Adipocyte (in vitro differentiated cells): ENCODE measurements at regions not wholly inside any gene's neighbourhood (a gene's known extent, or its start where the extent isn't known, plus 50 kb on each side); places are given as distances from the start of the nearest gene placed in this dataset.
A peak's percentile ranks its signal among the peaks of the same experiment; 100 is the strongest.

Experiments used
- DNase-seq: peaks from one replicate; pipeline ENCODE4 v3.0.0-alpha.2; 2015; ENCODE audit warnings: low read depth
- H3K27me3 ChIP-seq: replicated peaks from 2 replicates; pipeline ENCODE4 v1.7.0; 2013; ENCODE audit warnings: mild to moderate bottlenecking, low read length, moderate library complexity; ENCODE audit not compliant: control insufficient read depth, insufficient read depth
- H3K36me3 ChIP-seq: 2 replicates; pipeline ENCODE4 v1.7.0; 2013; ENCODE audit warnings: low read length, mild to moderate bottlenecking, moderate library complexity; ENCODE audit not compliant: control insufficient read depth, insufficient read depth, severe bottlenecking
- H3K4me1 ChIP-seq: 2 replicates; pipeline ENCODE4 v1.7.0; 2013; ENCODE audit warnings: mild to moderate bottlenecking, low read length, moderate library complexity; ENCODE audit not compliant: control insufficient read depth, insufficient read depth
- H3K4me3 ChIP-seq: 2 replicates; pipeline ENCODE4 v1.7.0; 2013; ENCODE audit warnings: mild to moderate bottlenecking, low read length, moderate library complexity
- H3K9ac ChIP-seq: 2 replicates; pipeline ENCODE4 v1.7.0; 2013; ENCODE audit warnings: mild to moderate bottlenecking, low read length, moderate library complexity
- H3K9me3 ChIP-seq: 2 replicates; pipeline ENCODE4 v1.7.0; 2013; ENCODE audit warnings: mild to moderate bottlenecking, low read length, moderate library complexity; ENCODE audit not compliant: control insufficient read depth

- Histone ChIP-seq H3K27me3 (peaks cover 11% of the 10 kb centered on the region), H3K9me3 (no peaks in the 10 kb centered on the region), H3K36me3 (no peaks in the 10 kb centered on the region), H3K9ac (peak overlapping the region; percentile 4), H3K4me1 (peaks cover 32% of the 10 kb centered on the region), H3K4me3 (peak overlapping the region; percentile 48)
- DNase-seq: no peak
Observed at GRCh38 chr5:124341066-124341858, 405.2 kb downstream of the ZNF608 start.

GRCh38 chr5:124337996-124338395 lies 408.4 kb downstream of the ZNF608 start:
- peaks cover 11% of the 10 kb centered on the region for H3K27me3 ChIP-seq

GRCh38 chr5:124333298-124333979 lies 413.0 kb downstream of the ZNF608 start:
- Histone ChIP-seq H3K4me3 (no peak overlapping the region), H3K36me3 (no peaks in the 10 kb centered on the region), H3K9me3 (peaks cover 16% of the 10 kb centered on the region), H3K4me1 (no peaks in the 10 kb centered on the region), H3K9ac (no peak overlapping the region), H3K27me3 (peaks cover 6% of the 10 kb centered on the region)
- DNase-seq: no peak

More at GRCh38 chr5:124337996-124338395, 408.4 kb downstream of the ZNF608 start:
- H3K4me3 ChIP-seq: no peak overlapping the region
- H3K9ac ChIP-seq: no peak overlapping the region
- peaks cover 22% of the 10 kb centered on the region for H3K4me1 ChIP-seq
- no peaks in the 10 kb centered on the region for H3K36me3 ChIP-seq
- no peak for DNase-seq
- H3K9me3 ChIP-seq: no peaks in the 10 kb centered on the region

GRCh38 chr5:124332273-124332672 lies 414.2 kb downstream of the ZNF608 start:
- Histone ChIP-seq H3K9ac (no peak overlapping the region), H3K4me3 (no peak overlapping the region), H3K36me3 (no peaks in the 10 kb centered on the region), H3K9me3 (peaks cover 16% of the 10 kb centered on the region), H3K27me3 (peaks cover 6% of the 10 kb centered on the region), H3K4me1 (no peaks in the 10 kb centered on the region)
- no peak for DNase-seq

- peaks cover 6% of the 10 kb centered on the region for H3K27me3 ChIP-seq
- H3K36me3 ChIP-seq: no peaks in the 10 kb centered on the region
- H3K4me1 ChIP-seq: no peaks in the 10 kb centered on the region
- DNase-seq: no peak
- peaks cover 16% of the 10 kb centered on the region for H3K9me3 ChIP-seq
- no peak overlapping the region for H3K4me3 ChIP-seq
- H3K9ac ChIP-seq: no peak overlapping the region
Observed at GRCh38 chr5:124330595-124331220, 415.7 kb downstream of the ZNF608 start.

- Histone ChIP-seq H3K9me3 (peaks cover 16% of the 10 kb centered on the region), H3K36me3 (no peaks in the 10 kb centered on the region), H3K9ac (no peak overlapping the region), H3K4me1 (no peaks in the 10 kb centered on the region), H3K27me3 (peaks cover 6% of the 10 kb centered on the region), H3K4me3 (no peak overlapping the region)
- no peak for DNase-seq
Observed at GRCh38 chr5:124328201-124328600, 418.2 kb downstream of the ZNF608 start.

- Histone ChIP-seq H3K36me3 (no peaks in the 10 kb centered on the region), H3K4me3 (no peak overlapping the region), H3K4me1 (no peaks in the 10 kb centered on the region), H3K9ac (no peak overlapping the region), H3K27me3 (no peaks in the 10 kb centered on the region), H3K9me3 (peaks cover 6% of the 10 kb centered on the region)
- DNase-seq: no peak
Observed at GRCh38 chr5:124318661-124319060, 427.8 kb downstream of the ZNF608 start.

GRCh38 chr5:124317451-124317850 lies 429.0 kb downstream of the ZNF608 start:
- Histone ChIP-seq H3K4me3 (no peak overlapping the region), H3K36me3 (no peaks in the 10 kb centered on the region), H3K4me1 (no peaks in the 10 kb centered on the region), H3K9me3 (peaks cover 6% of the 10 kb centered on the region), H3K27me3 (no peaks in the 10 kb centered on the region), H3K9ac (no peak overlapping the region)
- no peak for DNase-seq

GRCh38 chr5:124315741-124316415 lies 430.6 kb downstream of the ZNF608 start:
- H3K27me3 ChIP-seq: no peaks in the 10 kb centered on the region
- no peaks in the 10 kb centered on the region for H3K4me1 ChIP-seq
- H3K36me3 ChIP-seq: no peaks in the 10 kb centered on the region
- H3K9me3 ChIP-seq: peaks cover 6% of the 10 kb centered on the region
- H3K9ac ChIP-seq: no peak overlapping the region
- H3K4me3 ChIP-seq: no peak overlapping the region
- DNase-seq: peak; percentile 76

- Histone ChIP-seq H3K27me3 (no peaks in the 10 kb centered on the region), H3K4me1 (no peaks in the 10 kb centered on the region), H3K9me3 (no peaks in the 10 kb centered on the region), H3K4me3 (no peak overlapping the region), H3K36me3 (no peaks in the 10 kb centered on the region), H3K9ac (no peak overlapping the region)
- no peak for DNase-seq
Observed at GRCh38 chr5:124310453-124310852, 436.0 kb downstream of the ZNF608 start.
